ENCODE measurements at regions not wholly inside any gene's neighbourhood (a gene's known extent, or its start where the extent isn't known, plus 50 kb on each side); places are given as distances from the start of the nearest gene placed in this dataset.

- 0% methylated on average over 2 of the region's 3 CpGs for WGBS (ENCODE audit: insufficient coverage, low coverage, missing lambda C conversion rate)
- Histone ChIP-seq H3K36me3 (ENCODE audit: control insufficient read depth, insufficient read depth, low read length) (no peaks in the 10 kb centered on the region), H4K20me1 (replicated peaks; ENCODE audit: control insufficient read depth, insufficient read depth, low read length) (no peaks in the 10 kb centered on the region), H3K27me3 (ENCODE audit: control insufficient read depth in 2 of 2, insufficient read depth in 2 of 2, low read length in 2 of 2) (no peaks in the 10 kb centered on the region), H3K27ac (ENCODE audit: extremely low read depth, low read depth, low read length) (no peak overlapping the region), H3K9me3 (replicated peaks; ENCODE audit: control insufficient read depth, insufficient read depth, low read depth, low read length) (no peaks in the 10 kb centered on the region), H3K79me2 (ENCODE audit: control insufficient read depth, insufficient read depth, low read length) (no peaks in the 10 kb centered on the region), H3K9me1 (ENCODE audit: control insufficient read depth, insufficient read depth, low read length) (no peaks in the 10 kb centered on the region), H3K4me1 (replicated peaks in 1 of 2; ENCODE audit: control insufficient read depth in 2 of 2, insufficient read depth in 2 of 2, low read length in 2 of 2) (no peaks in the 10 kb centered on the region), H3K4me2 (ENCODE audit: insufficient read depth, low read length) (no peak overlapping the region), H2AFZ (ENCODE audit: low read depth, low read length) (no peak overlapping the region), H3K9ac (ENCODE audit: insufficient read depth in 1 of 2, low read depth in 2 of 2, low read length in 2 of 2) (no peak overlapping the region), H3K4me3 (no peak overlapping the region)
- ATAC-seq (no peak), DNase-seq (ENCODE audit: extremely low read depth in 1 of 4, low spot score in 3 of 4) (no peak), FAIRE-seq (no peak)
- in situ Hi-C loops (cut with MboI) (no loop called here), intact Hi-C loops (cut with micrococcal nuclease) (no loop called here)
- no TSS peak for BruUV-seq (replicated peaks)
- ChIA-PET POLR2A (no interaction called here), CTCF (ENCODE audit: low intra/inter-chr PET ratio) (no interaction called here)
- TF ChIP-seq ZBTB1 (CRISPR knock-in tag; IDR thresholded peaks at IDR 0.05; ENCODE audit: borderline replicate concordance, low read depth): no peak
- no peak for TF ChIP-seq SMC3 (conservative IDR thresholded peaks at IDR 0.05; ENCODE audit: insufficient read depth, low read depth, low read length)
- TF ChIP-seq ZBTB26 (CRISPR knock-in tag; IDR thresholded peaks at IDR 0.05): no peak
- no peak for TF ChIP-seq ZNF764 (CRISPR knock-in tag; IDR thresholded peaks at IDR 0.05; ENCODE audit: low read depth)
- TF ChIP-seq NFIX (CRISPR knock-in tag; IDR thresholded peaks at IDR 0.05; ENCODE audit: low read depth): no peak
- no peak for TF ChIP-seq TRIM28 (IDR thresholded peaks at IDR 0.05)
- no peak for TF ChIP-seq ZNF717 (CRISPR knock-in tag; IDR thresholded peaks at IDR 0.05)
- TF ChIP-seq PHF21A (IDR thresholded peaks at IDR 0.05; ENCODE audit: borderline replicate concordance, low read depth): no peak
- TF ChIP-seq TARDBP (IDR thresholded peaks at IDR 0.05): no peak
- TF ChIP-seq ZNF766 (CRISPR knock-in tag; conservative IDR thresholded peaks at IDR 0.05): no peak
- TF ChIP-seq KLF10 (CRISPR knock-in tag; IDR thresholded peaks at IDR 0.05): no peak
Observed at GRCh38 chr9:80932181-80932580, 757.2 kb downstream of the TLE1 start.
